HEK293T (cell line): ENCODE measurements at regions not wholly inside any gene's neighbourhood (a gene's known extent, or its start where the extent isn't known, plus 50 kb on each side); places are given as distances from the start of the nearest gene placed in this dataset.

Experiments
- FOXA1 ChIP-seq: fragments of 450-650 bp; IDR thresholded peaks from 2 replicates; pipeline ENCODE4 v1.6.1; 2016; ENCODE audit warnings: mild to moderate bottlenecking
- HDGF ChIP-seq: fragments of 450-650 bp; IDR thresholded peaks from 2 replicates; pipeline ENCODE4 v1.6.1; 2017; ENCODE audit warnings: antibody characterized with exemption, borderline replicate concordance

GRCh38 chr11:116665523-116665922 lies 107.3 kb downstream of the BUD13 start:
- TF ChIP-seq HDGF (no peak), FOXA1 (no peak)
